ENCODE measurements at regions not wholly inside any gene's neighbourhood (a gene's known extent, or its start where the extent isn't known, plus 50 kb on each side); places are given as distances from the start of the nearest gene placed in this dataset.
A peak's percentile ranks its signal among the peaks of the same experiment; 100 is the strongest.

GRCh38 chr13:39810091-39810877, 154.8 kb downstream of the COG6 start:
- intact Hi-C loops (cut with DNase I): no loop called here
- no peak overlapping the region for H3K4me3 ChIP-seq
- WGBS (ENCODE audit: insufficient coverage, low coverage, low lambda C conversion rate, missing lambda C conversion rate): 63% methylated on average over 9 of the region's 10 CpGs
- DNase-seq (no peak), ATAC-seq (no peak)
- H3K27me3 ChIP-seq: no peaks in the 10 kb centered on the region
- no peak for TF ChIP-seq POLR2A (IDR thresholded peaks at IDR 0.05)
- TF ChIP-seq CTCF (IDR thresholded peaks at IDR 0.05): no peak
- no peaks in the 10 kb centered on the region for H3K9me3 ChIP-seq
- H3K27ac ChIP-seq: no peak overlapping the region
- no peaks in the 10 kb centered on the region for H3K4me1 ChIP-seq
- H3K36me3 ChIP-seq: no peaks in the 10 kb centered on the region

- TF ChIP-seq POLR2A (IDR thresholded peaks at IDR 0.05) (no peak), CTCF (IDR thresholded peaks at IDR 0.05) (no peak)
- no peak overlapping the region for H3K4me3 ChIP-seq
- no peak overlapping the region for H3K27ac ChIP-seq
- H3K4me1 ChIP-seq: no peaks in the 10 kb centered on the region
- H3K9me3 ChIP-seq: no peaks in the 10 kb centered on the region
- DNase-seq (peak in 1 of 3 donors; percentile 22), ATAC-seq (peak; percentile 22 to 65 (median 43))
- no peaks in the 10 kb centered on the region for H3K36me3 ChIP-seq
- intact Hi-C loops (cut with DNase I): no loop called here
- no peaks in the 10 kb centered on the region for H3K27me3 ChIP-seq
- WGBS (ENCODE audit: insufficient coverage, low coverage, low lambda C conversion rate, missing lambda C conversion rate): 62% methylated on average over 6 of the region's 6 CpGs
Observed at GRCh38 chr13:39811051-39811450, 155.6 kb downstream of the COG6 start.

- H3K27ac ChIP-seq: no peak overlapping the region
- H3K4me1 ChIP-seq: no peaks in the 10 kb centered on the region
- TF ChIP-seq POLR2A (IDR thresholded peaks at IDR 0.05): no peak
- TF ChIP-seq CTCF (IDR thresholded peaks at IDR 0.05): no peak
- DNase-seq: no peak
- 80% methylated on average over 5 of the region's 5 CpGs for WGBS (ENCODE audit: insufficient coverage, low coverage, low lambda C conversion rate, missing lambda C conversion rate)
- intact Hi-C loops (cut with DNase I): no loop called here
- no peaks in the 10 kb centered on the region for H3K36me3 ChIP-seq
- no peaks in the 10 kb centered on the region for H3K27me3 ChIP-seq
- ATAC-seq: no peak
- H3K4me3 ChIP-seq: no peak overlapping the region
- H3K9me3 ChIP-seq: no peaks in the 10 kb centered on the region
Observed at GRCh38 chr13:39811696-39812095, 156.2 kb downstream of the COG6 start.

- TF ChIP-seq POLR2A (IDR thresholded peaks at IDR 0.05) (no peak), CTCF (IDR thresholded peaks at IDR 0.05) (no peak)
- no peak overlapping the region for H3K27ac ChIP-seq
- H3K4me1 ChIP-seq: no peaks in the 10 kb centered on the region
- H3K36me3 ChIP-seq: no peaks in the 10 kb centered on the region
- H3K4me3 ChIP-seq: no peak overlapping the region
- no peak for ATAC-seq
- WGBS (ENCODE audit: insufficient coverage, low coverage, low lambda C conversion rate, missing lambda C conversion rate): 35% methylated on average over 5 of the region's 5 CpGs
- no peaks in the 10 kb centered on the region for H3K27me3 ChIP-seq
- DNase-seq: no peak
- no peaks in the 10 kb centered on the region for H3K9me3 ChIP-seq
- intact Hi-C loops (cut with DNase I): no loop called here
Observed at GRCh38 chr13:39815345-39816111, 160.1 kb downstream of the COG6 start.

Data from right lobe of liver (tissue), 6 donors.